AG04450 (cell line): ENCODE measurements at regions not wholly inside any gene's neighbourhood (a gene's known extent, or its start where the extent isn't known, plus 50 kb on each side); places are given as distances from the start of the nearest gene placed in this dataset.
A peak's percentile ranks its signal among the peaks of the same experiment; 100 is the strongest.

Source experiments
- CTCF ChIA-PET: fragments of 300-600, 350-600 bp; formaldehyde crosslinking; extraction: SDS; loops from one replicate; lab custom pipeline; 2022; ENCODE audit warnings: antibody characterized with exemption, inconsistent platforms; lab: Charles Lee
- POLR2A ChIA-PET: fragments of 350-600 bp; formaldehyde crosslinking; extraction: SDS; loops from one replicate; lab custom pipeline; 2021; ENCODE audit warnings: antibody characterized with exemption, inconsistent platforms; lab: Yijun Ruan, JAX
- DNase-seq: peaks from one replicate; pipeline ENCODE4 v3.0.0-alpha.2; 2011; ENCODE audit warnings: low read depth, low spot score
- H3K27ac ChIP-seq: one replicate; pipeline ENCODE4 v1.5.1; 2012; ENCODE audit warnings: low read depth, low read length, control low read depth
- H3K27me3 ChIP-seq: one replicate; pipeline ENCODE4 v1.6.0; 2012; ENCODE audit warnings: low read length; ENCODE audit not compliant: control insufficient read depth, insufficient read depth
- H3K4me3 ChIP-seq: 2 replicates; pipeline ENCODE4 v1.5.1; 2011; ENCODE audit warnings: mild to moderate bottlenecking, low read depth, low read length, control low read depth
- H3K9me3 ChIP-seq: 2 replicates; pipeline ENCODE4 v1.5.1; 2012; ENCODE audit warnings: low read length; ENCODE audit not compliant: control insufficient read depth, insufficient read depth
- TF ChIP-seq, protein P1 (sequence below): IDR thresholded peaks from 2 replicates; pipeline ENCODE4 v1.5.1; 2011; ENCODE audit warnings: low read depth, low read length, control low read depth, inconsistent platforms

DNA sequence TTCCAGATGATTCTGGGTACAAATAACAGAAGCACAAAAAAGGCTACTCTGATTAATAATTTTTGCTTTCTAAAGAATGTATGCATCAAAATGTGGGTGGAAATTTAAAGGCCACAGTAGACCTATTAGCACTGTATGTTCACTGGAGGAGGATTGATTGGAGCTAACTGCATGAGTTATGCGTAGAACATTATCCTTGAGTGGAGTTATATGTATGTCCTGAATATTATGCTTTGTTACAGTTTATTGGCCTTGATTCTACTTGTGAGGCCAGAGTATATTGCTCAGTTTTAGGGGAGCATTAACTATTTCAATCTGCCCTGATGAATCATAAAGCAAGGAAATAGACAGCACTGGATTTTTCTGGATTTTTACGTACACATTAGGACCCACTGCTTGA lies 87.9 kb downstream of the CDCA7 start:
- CTCF ChIA-PET: no interaction called here
- Histone ChIP-seq H3K4me3 (no peak overlapping the region), H3K27me3 (peaks cover 14% of the 10 kb centered on the region), H3K9me3 (no peaks in the 10 kb centered on the region), H3K27ac (no peak overlapping the region)
- TF ChIP-seq, protein P1, sequence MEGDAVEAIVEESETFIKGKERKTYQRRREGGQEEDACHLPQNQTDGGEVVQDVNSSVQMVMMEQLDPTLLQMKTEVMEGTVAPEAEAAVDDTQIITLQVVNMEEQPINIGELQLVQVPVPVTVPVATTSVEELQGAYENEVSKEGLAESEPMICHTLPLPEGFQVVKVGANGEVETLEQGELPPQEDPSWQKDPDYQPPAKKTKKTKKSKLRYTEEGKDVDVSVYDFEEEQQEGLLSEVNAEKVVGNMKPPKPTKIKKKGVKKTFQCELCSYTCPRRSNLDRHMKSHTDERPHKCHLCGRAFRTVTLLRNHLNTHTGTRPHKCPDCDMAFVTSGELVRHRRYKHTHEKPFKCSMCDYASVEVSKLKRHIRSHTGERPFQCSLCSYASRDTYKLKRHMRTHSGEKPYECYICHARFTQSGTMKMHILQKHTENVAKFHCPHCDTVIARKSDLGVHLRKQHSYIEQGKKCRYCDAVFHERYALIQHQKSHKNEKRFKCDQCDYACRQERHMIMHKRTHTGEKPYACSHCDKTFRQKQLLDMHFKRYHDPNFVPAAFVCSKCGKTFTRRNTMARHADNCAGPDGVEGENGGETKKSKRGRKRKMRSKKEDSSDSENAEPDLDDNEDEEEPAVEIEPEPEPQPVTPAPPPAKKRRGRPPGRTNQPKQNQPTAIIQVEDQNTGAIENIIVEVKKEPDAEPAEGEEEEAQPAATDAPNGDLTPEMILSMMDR: no peak
- POLR2A ChIA-PET: no interaction called here
- DNase-seq: no peak

DNA sequence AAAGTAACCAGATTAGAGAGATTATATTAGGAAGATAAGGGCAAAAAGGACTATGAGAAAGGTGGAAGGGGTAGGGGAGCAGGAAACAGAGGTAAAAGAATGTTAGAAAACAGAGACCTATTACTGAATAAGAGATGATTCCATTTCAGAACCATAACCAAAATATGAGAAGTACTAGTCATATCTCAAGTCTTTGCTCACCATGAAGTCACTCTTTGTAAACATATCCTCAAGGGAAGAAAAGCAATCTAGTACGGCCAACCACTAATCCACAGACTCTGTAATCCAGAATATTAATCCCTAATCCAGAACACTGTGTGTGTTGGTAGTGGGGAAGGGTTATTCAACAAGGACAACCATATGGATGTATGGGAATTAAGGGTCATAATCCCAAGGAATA lies 92.0 kb downstream of the CDCA7 start:
- Histone ChIP-seq H3K4me3 (no peak overlapping the region), H3K27ac (no peak overlapping the region), H3K9me3 (no peaks in the 10 kb centered on the region), H3K27me3 (peaks cover 11% of the 10 kb centered on the region)
- TF ChIP-seq, protein P1: no peak
- DNase-seq: no peak
- ChIA-PET CTCF (interaction anchor here (3.4 kb wide), 1 partner anchor 45 kb away, joined by 20 read pairs; no protein-coding TSS in a partner anchor), POLR2A (no interaction called here)

DNA sequence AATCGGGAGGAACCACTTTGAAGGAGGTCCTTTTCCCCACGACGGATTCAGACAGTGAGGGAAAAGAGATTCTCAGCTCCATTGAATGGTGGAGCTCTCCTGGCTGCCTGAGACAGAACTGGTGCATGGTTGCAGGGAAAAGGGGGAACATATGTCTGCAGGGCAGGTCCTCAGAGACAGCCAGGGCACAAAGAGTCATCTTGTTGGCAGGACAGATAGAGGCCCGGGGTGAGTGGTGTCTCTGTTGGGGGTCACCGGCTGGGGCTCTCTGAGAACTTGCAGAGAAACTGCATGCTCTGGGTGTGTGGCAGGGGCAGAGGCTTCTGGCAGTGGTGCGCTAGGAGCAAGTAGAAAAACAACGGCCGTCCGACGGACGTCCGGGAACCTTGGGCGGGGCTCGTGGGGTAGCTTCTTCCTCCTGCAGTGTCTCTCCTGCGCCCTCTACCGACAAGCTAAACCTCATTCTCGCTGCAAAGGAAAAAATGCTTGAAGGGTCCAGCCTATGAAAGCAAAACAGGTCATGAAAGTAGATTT lies 94.3 kb downstream of the CDCA7 start:
- POLR2A ChIA-PET: no interaction called here
- H3K27ac ChIP-seq: no peak overlapping the region
- H3K9me3 ChIP-seq: no peaks in the 10 kb centered on the region
- CTCF ChIA-PET: interaction anchor here (0.6 to 3.1 kb wide), 32 partner anchors 10 to 930 kb away, joined by 3 to 73 read pairs (median 4); no protein-coding TSS in a partner anchor
- DNase-seq: peak; percentile 42
- H3K27me3 ChIP-seq: peaks cover 19% of the 10 kb centered on the region
- H3K4me3 ChIP-seq: peak overlapping the region; percentile 38
- TF ChIP-seq, protein P1: peak; percentile 90

DNA sequence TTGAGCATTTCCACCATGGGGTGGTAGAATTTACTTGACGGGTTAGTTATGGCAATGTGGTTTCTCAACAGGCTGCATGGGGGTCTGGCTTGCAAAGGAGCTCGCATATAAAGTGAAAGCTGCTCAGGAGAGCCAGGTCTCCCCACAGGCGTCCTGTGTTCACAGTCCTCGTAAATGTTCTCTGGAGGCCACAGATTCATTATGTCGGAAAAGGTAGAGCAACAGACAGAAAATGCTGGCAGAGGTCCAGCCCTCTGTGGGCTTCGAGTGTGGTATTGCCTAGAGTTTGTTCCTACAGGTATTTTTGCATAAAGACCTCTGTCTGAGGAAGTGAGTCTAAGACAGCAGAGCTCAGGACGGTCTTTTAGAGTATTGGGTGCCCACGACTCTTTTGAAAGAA lies 96.4 kb downstream of the CDCA7 start:
- Histone ChIP-seq H3K9me3 (no peaks in the 10 kb centered on the region), H3K27ac (no peak overlapping the region), H3K4me3 (no peak overlapping the region), H3K27me3 (peaks cover 27% of the 10 kb centered on the region)
- no peak for DNase-seq
- ChIA-PET CTCF (interaction anchor here (0.6 kb wide), 1 partner anchor 49 kb away, joined by 4 read pairs; no protein-coding TSS in a partner anchor), POLR2A (no interaction called here)
- TF ChIP-seq, protein P1: no peak

DNA sequence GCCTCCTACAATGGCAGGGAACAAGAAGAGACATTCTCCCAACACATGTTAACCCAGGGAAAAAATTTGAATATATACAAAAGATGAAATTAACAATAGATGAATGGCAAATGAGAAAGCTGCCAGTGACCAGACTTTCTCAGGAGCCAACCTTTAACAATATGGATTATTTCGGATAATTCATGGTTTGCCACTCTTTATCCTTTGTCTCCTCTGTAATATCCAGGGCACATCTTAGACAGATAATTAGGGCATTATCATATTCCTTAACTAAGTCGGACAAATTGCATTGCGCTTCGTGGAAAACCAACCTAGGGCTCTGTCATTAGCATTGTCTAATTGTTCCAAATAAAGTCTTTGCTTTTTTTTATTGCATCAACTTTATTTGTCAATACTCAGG lies 97.3 kb downstream of the CDCA7 start:
- ChIA-PET CTCF (interaction anchor here (0.6 kb wide), 1 partner anchor 49 kb away, joined by 3 read pairs; no protein-coding TSS in a partner anchor), POLR2A (no interaction called here)
- H3K9me3 ChIP-seq: no peaks in the 10 kb centered on the region
- no peak overlapping the region for H3K27ac ChIP-seq
- DNase-seq: no peak
- TF ChIP-seq, protein P1: no peak
- H3K4me3 ChIP-seq: no peak overlapping the region
- peaks cover 27% of the 10 kb centered on the region for H3K27me3 ChIP-seq
